IMR-90 (cell line): ENCODE measurements at regions not wholly inside any gene's neighbourhood (a gene's known extent, or its start where the extent isn't known, plus 50 kb on each side); places are given as distances from the start of the nearest gene placed in this dataset.

ENCODE experiments used
- ATAC-seq: fragments of 200-7000 bp; cut with Tn5 transposase; 2 replicates; pipeline ENCODE4 v1.9.1; 2020; ENCODE audit warnings: low read depth, mild to moderate bottlenecking, moderate library complexity
- BruUV-seq: library from RNA; stranded (reverse); fragments of 400-500 nt; replicated peaks from 2 replicates; lab custom pipeline; 2021; lab: Mats Ljungman, UMichigan
- CTCF ChIA-PET: fragments of 300-600 bp; formaldehyde crosslinking; extraction: SDS; loops from one replicate; lab custom pipeline; 2021; ENCODE audit warnings: antibody characterized with exemption; lab: Yijun Ruan, JAX
- POLR2A ChIA-PET: fragments of 300-600 bp; sonication (Branson Sonifier 250); formaldehyde crosslinking; loops from one replicate; lab custom pipeline; 2022; ENCODE audit warnings: antibody characterized with exemption; ENCODE audit not compliant: unreplicated experiment; lab: Charles Lee
- DNase-seq: peaks from one replicate; pipeline ENCODE4 v3.0.0; 2013
- H2AFZ ChIP-seq: replicated peaks from 2 replicates; pipeline ENCODE3; 2013; ENCODE audit warnings: low read length, mild to moderate bottlenecking; ENCODE audit not compliant: poor library complexity
- H2AK5ac ChIP-seq: 2 replicates; pipeline ENCODE4 v1.6.1; 2013; ENCODE audit warnings: low read depth, low read length, inconsistent platforms
- H2AK9ac ChIP-seq: replicated peaks from 2 replicates; pipeline ENCODE3; 2013; ENCODE audit warnings: mild to moderate bottlenecking, low read depth, low read length, moderate library complexity; ENCODE audit not compliant: poor library complexity
- H2BK120ac ChIP-seq: 2 replicates; pipeline ENCODE4 v1.6.1; 2013; ENCODE audit warnings: low read depth, low read length, inconsistent platforms
- H2BK15ac ChIP-seq: 3 replicates; pipeline ENCODE4 v1.6.1; 2013; ENCODE audit warnings: low read depth, low read length, inconsistent platforms
- H2BK20ac ChIP-seq: 2 replicates; pipeline ENCODE4 v1.6.1; 2013; ENCODE audit warnings: low read depth, mild to moderate bottlenecking, inconsistent platforms, low read length, moderate library complexity
- H2BK5ac ChIP-seq: 2 replicates; pipeline ENCODE4 v1.6.1; 2013; ENCODE audit warnings: mild to moderate bottlenecking, low read depth, low read length, inconsistent platforms; ENCODE audit not compliant: poor library complexity, severe bottlenecking
- H3K14ac ChIP-seq: replicated peaks from 2 replicates; pipeline ENCODE4 v1.6.1; 2013; ENCODE audit warnings: low read depth, low read length, inconsistent platforms
- H3K18ac ChIP-seq: 2 replicates; pipeline ENCODE4 v1.6.1; 2013; ENCODE audit warnings: low read depth, low read length, control low read depth
- H3K23ac ChIP-seq: 2 replicates; pipeline ENCODE4 v1.6.1; 2013; ENCODE audit warnings: low read depth, low read length, inconsistent platforms
- H3K27ac ChIP-seq: 2 replicates; pipeline ENCODE4 v1.5.1; 2013; ENCODE audit warnings: mild to moderate bottlenecking, control low read depth, low read length; ENCODE audit not compliant: insufficient read depth
- H3K27me3 ChIP-seq: 2 replicates; pipeline ENCODE4 v1.6.1; 2013; ENCODE audit warnings: low read length; ENCODE audit not compliant: control insufficient read depth, insufficient read depth
- H3K36me3 ChIP-seq: 2 replicates; pipeline ENCODE4 v1.6.1; 2013; ENCODE audit warnings: low read length, mixed read lengths; ENCODE audit not compliant: control insufficient read depth, insufficient read depth
- H3K4ac ChIP-seq: 2 replicates; pipeline ENCODE4 v1.6.1; 2013; ENCODE audit warnings: low read depth, low read length, inconsistent platforms
- H3K4me1 ChIP-seq: 2 replicates; pipeline ENCODE4 v1.6.1; 2013; ENCODE audit warnings: low read length, mixed read lengths; ENCODE audit not compliant: control insufficient read depth, insufficient read depth
- H3K4me2 ChIP-seq: 2 replicates; pipeline ENCODE4 v1.6.1; 2013; ENCODE audit warnings: low read depth, mild to moderate bottlenecking, control low read depth, low read length, moderate library complexity
- H3K4me3 ChIP-seq: 2 replicates; pipeline ENCODE4 v1.5.1; 2013; ENCODE audit warnings: low read depth, mild to moderate bottlenecking, control low read depth, low read length, moderate library complexity; ENCODE audit not compliant: insufficient read depth
- H3K56ac ChIP-seq: 2 replicates; pipeline ENCODE4 v1.6.1; 2013; ENCODE audit warnings: low read length, inconsistent platforms; ENCODE audit not compliant: insufficient read depth; ENCODE audit errors: extremely low read depth
- H3K79me1 ChIP-seq, 2 experiments: 2 replicates each; pipeline ENCODE4 v1.6.1; 2013; ENCODE audit warnings: low read length in 2 of 2, inconsistent platforms in 1 of 2, low read depth in 1 of 2
- H3K9ac ChIP-seq: 2 replicates; pipeline ENCODE4 v1.6.1; 2013; ENCODE audit warnings: low read depth, low read length, control low read depth
- H3K9me1 ChIP-seq: 2 replicates; pipeline ENCODE4 v1.6.1; 2013; ENCODE audit warnings: low read length, inconsistent platforms; ENCODE audit not compliant: insufficient read depth
- H3K9me3 ChIP-seq: 2 replicates; pipeline ENCODE4 v1.6.1; 2013; ENCODE audit warnings: low read length; ENCODE audit not compliant: control insufficient read depth, insufficient read depth
- H4K20me1 ChIP-seq: 2 replicates; pipeline ENCODE4 v1.6.1; 2013; ENCODE audit warnings: low read length, inconsistent platforms; ENCODE audit not compliant: insufficient read depth
- H4K5ac ChIP-seq: 2 replicates; pipeline ENCODE4 v1.6.1; 2013; ENCODE audit warnings: mild to moderate bottlenecking, low read depth, low read length, control low read depth
- H4K8ac ChIP-seq, 2 experiments: 2 replicates each; pipeline ENCODE4 v1.6.1; 2013; ENCODE audit warnings: low read depth in 2 of 2, low read length in 2 of 2, control low read depth in 1 of 2, inconsistent platforms in 1 of 2
- H4K91ac ChIP-seq: 2 replicates; pipeline ENCODE4 v1.6.1; 2013; ENCODE audit warnings: low read depth, low read length, inconsistent platforms; ENCODE audit not compliant: insufficient read depth
- BHLHE40 ChIP-seq: fragments of 150-350 bp; IDR thresholded peaks from 2 replicates; pipeline ENCODE4 v1.6.1; 2016; ENCODE audit warnings: mild to moderate bottlenecking, low read depth, low read length
- CEBPB ChIP-seq: IDR thresholded peaks from 2 replicates; pipeline ENCODE4 v1.6.1; 2012; ENCODE audit warnings: low read depth, low read length, improper control_type of control experiment
- CHD1 ChIP-seq: IDR thresholded peaks from 2 replicates; pipeline ENCODE4 v1.6.1; 2012; ENCODE audit warnings: low read depth, low read length, improper control_type of control experiment
- CTCF ChIP-seq: conservative IDR thresholded peaks from 2 replicates; pipeline ENCODE4 v1.5.1; 2012; ENCODE audit warnings: mild to moderate bottlenecking, low read depth, low read length, improper control_type of control experiment
- ELK1 ChIP-seq: fragments of 150-350 bp; IDR thresholded peaks from 2 replicates; pipeline ENCODE4 v1.6.1; 2016; ENCODE audit warnings: low read depth, mild to moderate bottlenecking, low read length, moderate library complexity, borderline replicate concordance
- FOS ChIP-seq: fragments of 150-350 bp; IDR thresholded peaks from 2 replicates; pipeline ENCODE4 v1.6.1; 2016; ENCODE audit warnings: low read depth, low read length
- MAFK ChIP-seq: IDR thresholded peaks from 2 replicates; pipeline ENCODE4 v1.6.1; 2012; ENCODE audit warnings: low read depth, low read length, improper control_type of control experiment
- MAZ ChIP-seq: IDR thresholded peaks from 2 replicates; pipeline ENCODE4 v1.6.1; 2012; ENCODE audit warnings: low read depth, mild to moderate bottlenecking, low read length, improper control_type of control experiment, moderate library complexity, borderline replicate concordance
- MXI1 ChIP-seq: IDR thresholded peaks from 2 replicates; pipeline ENCODE4 v1.6.1; 2012; ENCODE audit warnings: low read depth, mild to moderate bottlenecking, low read length, moderate library complexity, borderline replicate concordance
- NFE2L2 ChIP-seq: fragments of 150-350 bp; IDR thresholded peaks from 2 replicates; pipeline ENCODE4 v1.6.1; 2016; ENCODE audit warnings: low read depth, mild to moderate bottlenecking, low read length
- POLR2A ChIP-seq: IDR thresholded peaks from 2 replicates; pipeline ENCODE4 v1.6.1; 2012; ENCODE audit warnings: mild to moderate bottlenecking, low read depth, low read length
- RAD21 ChIP-seq: IDR thresholded peaks from 2 replicates; pipeline ENCODE4 v1.6.1; 2012; ENCODE audit warnings: low read length, improper control_type of control experiment
- RCOR1 ChIP-seq: IDR thresholded peaks from 2 replicates; pipeline ENCODE4 v1.6.1; 2012; ENCODE audit warnings: mild to moderate bottlenecking, low read length, improper control_type of control experiment; ENCODE audit not compliant: insufficient replicate concordance
- RFX5 ChIP-seq: IDR thresholded peaks from 2 replicates; pipeline ENCODE4 v1.8.0; 2012; ENCODE audit warnings: low read depth, mild to moderate bottlenecking, low read length, moderate library complexity
- SMC3 ChIP-seq: fragments of 150-350 bp; IDR thresholded peaks from 2 replicates; pipeline ENCODE4 v1.6.1; 2016; ENCODE audit warnings: low read depth, mild to moderate bottlenecking, antibody characterized with exemption, low read length, moderate library complexity
- USF2 ChIP-seq: fragments of 150-350 bp; IDR thresholded peaks from 2 replicates; pipeline ENCODE4 v1.6.1; 2017; ENCODE audit warnings: mild to moderate bottlenecking, antibody characterized with exemption, low read length, low read depth
- WGBS, 2 experiments: methylation state at CpG; one replicate each; pipeline versions ENCODE4 v1.1.5 to v1.1.7; 2013; ENCODE audit warnings: missing lambda C conversion rate in 2 of 2; ENCODE audit not compliant: insufficient read length in 1 of 2; ENCODE audit errors: extremely low coverage in 2 of 2; 5-methylcytosine and 5-hydroxymethylcytosine counted together
- dilution Hi-C: fragments of 300-500 bp; cut with HindIII; formaldehyde crosslinking; loops from one replicate; pipeline ENCODE4 v1.14.3; 2018; ENCODE audit warnings: low sequenced_read_pairs; ENCODE audit not compliant: unreplicated experiment
- in situ Hi-C: fragments of 300-500 bp; cut with MboI; formaldehyde crosslinking; loops from 3 replicates; pipeline ENCODE4 v1.14.3; 2019; ENCODE audit warnings: low sequenced_read_pairs, inconsistent platforms, mixed read lengths
- intact Hi-C: fragments of 100-400 bp; cut with micrococcal nuclease; formaldehyde crosslinking; loops from 2 replicates; pipeline ENCODE4 v1.10.0; 2022

GRCh38 chr12:92000597-92000996, 145.0 kb downstream of the BTG1 start:
- Histone ChIP-seq H4K5ac (no peak overlapping the region), H4K8ac (no peak overlapping the region), H3K9me1 (no peaks in the 10 kb centered on the region), H4K91ac (no peak overlapping the region), H3K9me3 (no peaks in the 10 kb centered on the region), H3K4me1 (peaks cover 4% of the 10 kb centered on the region), H4K20me1 (no peaks in the 10 kb centered on the region), H2BK120ac (no peak overlapping the region), H3K4me3 (no peak overlapping the region), H2AK5ac (no peak overlapping the region), H2BK15ac (no peak overlapping the region), H3K27ac (no peak overlapping the region), H3K18ac (no peak overlapping the region), H3K4ac (no peak overlapping the region), H2BK5ac (no peak overlapping the region), H3K14ac (no peak overlapping the region), H2BK20ac (no peak overlapping the region), H3K4me2 (no peak overlapping the region), H3K36me3 (no peaks in the 10 kb centered on the region), H2AK9ac (no peak overlapping the region), H3K79me1 (no peaks in the 10 kb centered on the region), H3K9ac (no peak overlapping the region), H3K56ac (no peak overlapping the region), H3K23ac (no peak overlapping the region), H3K27me3 (no peaks in the 10 kb centered on the region), H2AFZ (no peak overlapping the region)
- intact Hi-C loops (no loop called here), dilution Hi-C loops (no loop called here), in situ Hi-C loops (no loop called here)
- POLR2A ChIA-PET = no interaction called here
- TF ChIP-seq MAFK (no peak), MXI1 (no peak), CHD1 (no peak), RAD21 (no peak), SMC3 (no peak), RFX5 (no peak), ELK1 (no peak), MAZ (no peak), POLR2A (no peak), CEBPB (no peak), CTCF (no peak), FOS (no peak), BHLHE40 (no peak), NFE2L2 (no peak), USF2 (no peak), RCOR1 (no peak)
- DNase-seq (no peak), ATAC-seq (no peak)
- BruUV-seq = no TSS peak
- CTCF ChIA-PET = no interaction called here
- WGBS, 2 experiments = no CpG with 5 or more reads among the region's 2 CpGs
